DND-41 (cell line): ENCODE measurements at regions not wholly inside any gene's neighbourhood (a gene's known extent, or its start where the extent isn't known, plus 50 kb on each side); places are given as distances from the start of the nearest gene placed in this dataset.

ENCODE experiments used
- ATAC-seq: fragments of 200-7000 bp; cut with Tn5 transposase; 3 replicates; pipeline ENCODE4 v1.9.1; 2021; ENCODE audit warnings: low read depth; ENCODE audit not compliant: insufficient read depth
- DNase-seq: peaks from one replicate; pipeline ENCODE4 v3.0.0-alpha.2; 2020
- H2AFZ ChIP-seq: 2 replicates; pipeline ENCODE4 v1.6.0; 2012; ENCODE audit warnings: low read depth, low read length
- H3K27ac ChIP-seq: 2 replicates; pipeline ENCODE4 v1.5.1; 2012; ENCODE audit warnings: low read length, inconsistent platforms
- H3K27me3 ChIP-seq: fragments of 200-600 bp; sonication (generic); 2 replicates; pipeline ENCODE4 v1.6.0; 2012; ENCODE audit warnings: low read length, mild to moderate bottlenecking, inconsistent platforms; ENCODE audit not compliant: insufficient read depth, poor library complexity
- H3K36me3 ChIP-seq: 2 replicates; pipeline ENCODE4 v1.5.1; 2012; ENCODE audit warnings: low read length, inconsistent platforms; ENCODE audit not compliant: insufficient read depth
- H3K4me1 ChIP-seq: 2 replicates; pipeline ENCODE4 v1.5.1; 2012; ENCODE audit warnings: mild to moderate bottlenecking, low read length; ENCODE audit not compliant: insufficient read depth
- H3K4me2 ChIP-seq: 2 replicates; pipeline ENCODE4 v1.6.0; 2012; ENCODE audit warnings: mild to moderate bottlenecking, moderate library complexity, low read length, inconsistent platforms; ENCODE audit not compliant: insufficient read depth
- H3K4me3 ChIP-seq, 2 experiments: fragments of 200-600 bp in 1 of 2; shearing (Covaris generic) in 1 of 2; 2 replicates each; pipeline ENCODE4 v1.5.1; 2012 to 2016; ENCODE audit warnings: inconsistent platforms in 2 of 2, low read length in 2 of 2, mild to moderate bottlenecking in 2 of 2, low read depth in 1 of 2, moderate library complexity in 1 of 2
- H3K79me2 ChIP-seq: 2 replicates; pipeline ENCODE4 v1.6.0; 2012; ENCODE audit warnings: low read length, inconsistent platforms; ENCODE audit not compliant: insufficient read depth
- H3K9ac ChIP-seq: 2 replicates; pipeline ENCODE4 v1.6.0; 2012; ENCODE audit warnings: low read depth, mild to moderate bottlenecking, inconsistent platforms, low read length, moderate library complexity
- H3K9me3 ChIP-seq: 2 replicates; pipeline ENCODE4 v1.5.1; 2012; ENCODE audit warnings: low read length, moderate library complexity, mild to moderate bottlenecking, inconsistent platforms; ENCODE audit not compliant: insufficient read depth, severe bottlenecking
- H4K20me1 ChIP-seq: 2 replicates; pipeline ENCODE4 v1.6.0; 2012; ENCODE audit warnings: low read length; ENCODE audit not compliant: insufficient read depth
- EZH2 ChIP-seq: IDR thresholded peaks from 3 replicates; pipeline ENCODE4 v1.6.1; 2012; ENCODE audit warnings: borderline replicate concordance, low read depth, mild to moderate bottlenecking, moderate library complexity, low read length, inconsistent platforms; ENCODE audit not compliant: severe bottlenecking
- TF ChIP-seq, protein P1 (sequence below): IDR thresholded peaks from 2 replicates; pipeline ENCODE4 v1.5.1; 2012; ENCODE audit warnings: borderline replicate concordance, low read length, moderate library complexity, mild to moderate bottlenecking; ENCODE audit not compliant: poor library complexity, severe bottlenecking; ENCODE audit errors: extremely low read depth

- DNase-seq (no peak), ATAC-seq (no peak)
- Histone ChIP-seq H4K20me1 (no peaks in the 10 kb centered on the region), H3K79me2 (no peaks in the 10 kb centered on the region), H3K27me3 (no peaks in the 10 kb centered on the region), H3K4me1 (no peaks in the 10 kb centered on the region), H2AFZ (no peak overlapping the region), H3K27ac (no peak overlapping the region), H3K4me2 (no peak overlapping the region), H3K4me3 (no peak overlapping the region), H3K9me3 (no peaks in the 10 kb centered on the region), H3K36me3 (no peaks in the 10 kb centered on the region), H3K9ac (no peak overlapping the region)
- no peak for TF ChIP-seq EZH2
Measured at GRCh38 chr6:94548201-94548600, 1029.1 kb upstream of the MANEA start.

DNA sequence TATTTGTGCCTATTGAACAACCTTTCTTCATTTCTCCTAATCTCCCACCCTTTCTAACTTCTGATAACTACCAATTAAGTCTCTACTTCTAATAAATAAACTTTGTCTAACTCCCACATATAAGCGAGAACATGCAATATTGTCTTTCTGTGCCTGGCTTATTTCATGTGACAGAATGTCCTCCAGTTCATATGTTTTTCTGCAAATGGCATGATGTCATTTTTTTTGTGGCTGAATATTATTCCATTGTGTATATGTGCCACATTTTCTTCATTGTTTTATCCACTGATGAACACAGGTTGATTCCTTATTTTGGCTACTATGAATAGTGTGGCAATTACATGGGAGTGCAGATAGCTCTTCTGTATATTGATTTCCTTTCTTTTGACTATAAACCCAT is 1041.5 kb upstream of the MANEA start:
- ATAC-seq (no peak), DNase-seq (no peak)
- TF ChIP-seq, protein P1, sequence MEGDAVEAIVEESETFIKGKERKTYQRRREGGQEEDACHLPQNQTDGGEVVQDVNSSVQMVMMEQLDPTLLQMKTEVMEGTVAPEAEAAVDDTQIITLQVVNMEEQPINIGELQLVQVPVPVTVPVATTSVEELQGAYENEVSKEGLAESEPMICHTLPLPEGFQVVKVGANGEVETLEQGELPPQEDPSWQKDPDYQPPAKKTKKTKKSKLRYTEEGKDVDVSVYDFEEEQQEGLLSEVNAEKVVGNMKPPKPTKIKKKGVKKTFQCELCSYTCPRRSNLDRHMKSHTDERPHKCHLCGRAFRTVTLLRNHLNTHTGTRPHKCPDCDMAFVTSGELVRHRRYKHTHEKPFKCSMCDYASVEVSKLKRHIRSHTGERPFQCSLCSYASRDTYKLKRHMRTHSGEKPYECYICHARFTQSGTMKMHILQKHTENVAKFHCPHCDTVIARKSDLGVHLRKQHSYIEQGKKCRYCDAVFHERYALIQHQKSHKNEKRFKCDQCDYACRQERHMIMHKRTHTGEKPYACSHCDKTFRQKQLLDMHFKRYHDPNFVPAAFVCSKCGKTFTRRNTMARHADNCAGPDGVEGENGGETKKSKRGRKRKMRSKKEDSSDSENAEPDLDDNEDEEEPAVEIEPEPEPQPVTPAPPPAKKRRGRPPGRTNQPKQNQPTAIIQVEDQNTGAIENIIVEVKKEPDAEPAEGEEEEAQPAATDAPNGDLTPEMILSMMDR: no peak
- no peak for TF ChIP-seq EZH2
- H3K4me1 ChIP-seq: no peaks in the 10 kb centered on the region
- no peaks in the 10 kb centered on the region for H3K9me3 ChIP-seq
- no peaks in the 10 kb centered on the region for H3K79me2 ChIP-seq
- no peaks in the 10 kb centered on the region for H3K36me3 ChIP-seq
- H3K27me3 ChIP-seq: no peaks in the 10 kb centered on the region
- H3K4me2 ChIP-seq: no peak overlapping the region
- no peak overlapping the region for H2AFZ ChIP-seq
- H4K20me1 ChIP-seq: no peaks in the 10 kb centered on the region
- no peak overlapping the region for H3K4me3 ChIP-seq
- no peak overlapping the region for H3K9ac ChIP-seq
- H3K27ac ChIP-seq: no peak overlapping the region

GRCh38 chr6:94511502-94512088 is 1065.7 kb upstream of the MANEA start:
- ATAC-seq (no peak), DNase-seq (no peak)
- Histone ChIP-seq H2AFZ (no peak overlapping the region), H3K9ac (no peak overlapping the region), H3K27me3 (no peaks in the 10 kb centered on the region), H3K4me2 (no peak overlapping the region), H3K27ac (no peak overlapping the region), H3K36me3 (no peaks in the 10 kb centered on the region), H3K4me3 (no peak overlapping the region), H3K9me3 (no peaks in the 10 kb centered on the region), H4K20me1 (no peaks in the 10 kb centered on the region), H3K4me1 (no peaks in the 10 kb centered on the region), H3K79me2 (no peaks in the 10 kb centered on the region)
- TF ChIP-seq, protein P1: no peak
- TF ChIP-seq EZH2: no peak

GRCh38 chr6:94510877-94511276 is 1066.5 kb upstream of the MANEA start:
- ATAC-seq (no peak), DNase-seq (no peak)
- Histone ChIP-seq H3K4me2 (no peak overlapping the region), H3K9ac (no peak overlapping the region), H4K20me1 (no peaks in the 10 kb centered on the region), H3K4me3 (no peak overlapping the region), H3K79me2 (no peaks in the 10 kb centered on the region), H2AFZ (no peak overlapping the region), H3K36me3 (no peaks in the 10 kb centered on the region), H3K27ac (no peak overlapping the region), H3K4me1 (no peaks in the 10 kb centered on the region), H3K9me3 (no peaks in the 10 kb centered on the region), H3K27me3 (no peaks in the 10 kb centered on the region)
- TF ChIP-seq, protein P1: no peak
- TF ChIP-seq EZH2: no peak
